NB4 (cell line): ENCODE measurements at regions not wholly inside any gene's neighbourhood (a gene's known extent, or its start where the extent isn't known, plus 50 kb on each side); places are given as distances from the start of the nearest gene placed in this dataset.

Experiments
- DNase-seq: peaks from one replicate; pipeline ENCODE4 v3.0.0; 2010; ENCODE audit warnings: low read depth
- H3K4me3 ChIP-seq: one replicate; pipeline ENCODE4 v1.5.1; 2011; ENCODE audit warnings: mild to moderate bottlenecking, low read depth, low read length, moderate library complexity
- MYC ChIP-seq: IDR thresholded peaks from 2 replicates; pipeline ENCODE4 v1.6.1; 2011; ENCODE audit warnings: low read depth, low read length
- POLR2A ChIP-seq: IDR thresholded peaks from 2 replicates; pipeline ENCODE4 v1.6.1; 2011; ENCODE audit warnings: mild to moderate bottlenecking; ENCODE audit not compliant: insufficient read length; ENCODE audit errors: extremely low read depth
- TF ChIP-seq, protein P1 (sequence below): IDR thresholded peaks from one replicate; pipeline ENCODE4 v1.5.1; 2012; ENCODE audit warnings: low read depth, low read length
- TF ChIP-seq, protein P2 (sequence below): IDR thresholded peaks from 2 replicates; pipeline ENCODE4 v1.6.1; 2011; ENCODE audit warnings: low read depth, low read length

DNA sequence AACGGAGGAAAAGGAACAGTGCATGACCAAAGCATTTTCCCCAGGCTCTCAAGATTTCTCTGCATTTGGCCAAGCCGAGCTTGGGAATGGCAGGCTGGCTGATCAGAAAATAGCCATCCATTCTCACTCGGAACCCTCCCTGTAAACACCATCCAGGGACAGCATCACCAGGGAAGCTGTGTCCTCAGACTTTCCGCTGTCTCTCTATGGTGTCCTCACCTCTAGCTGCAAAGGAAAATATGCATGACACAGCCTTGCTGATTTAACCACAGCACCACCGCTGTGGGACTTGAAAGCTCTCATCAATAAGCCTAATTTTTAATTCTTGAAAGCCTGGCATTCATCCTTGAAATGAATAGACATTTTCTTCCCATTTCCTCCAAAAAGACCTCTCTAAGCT is 311.7 kb downstream of the EIPR1 start:
- no peak overlapping the region for H3K4me3 ChIP-seq
- TF ChIP-seq, protein P1, sequence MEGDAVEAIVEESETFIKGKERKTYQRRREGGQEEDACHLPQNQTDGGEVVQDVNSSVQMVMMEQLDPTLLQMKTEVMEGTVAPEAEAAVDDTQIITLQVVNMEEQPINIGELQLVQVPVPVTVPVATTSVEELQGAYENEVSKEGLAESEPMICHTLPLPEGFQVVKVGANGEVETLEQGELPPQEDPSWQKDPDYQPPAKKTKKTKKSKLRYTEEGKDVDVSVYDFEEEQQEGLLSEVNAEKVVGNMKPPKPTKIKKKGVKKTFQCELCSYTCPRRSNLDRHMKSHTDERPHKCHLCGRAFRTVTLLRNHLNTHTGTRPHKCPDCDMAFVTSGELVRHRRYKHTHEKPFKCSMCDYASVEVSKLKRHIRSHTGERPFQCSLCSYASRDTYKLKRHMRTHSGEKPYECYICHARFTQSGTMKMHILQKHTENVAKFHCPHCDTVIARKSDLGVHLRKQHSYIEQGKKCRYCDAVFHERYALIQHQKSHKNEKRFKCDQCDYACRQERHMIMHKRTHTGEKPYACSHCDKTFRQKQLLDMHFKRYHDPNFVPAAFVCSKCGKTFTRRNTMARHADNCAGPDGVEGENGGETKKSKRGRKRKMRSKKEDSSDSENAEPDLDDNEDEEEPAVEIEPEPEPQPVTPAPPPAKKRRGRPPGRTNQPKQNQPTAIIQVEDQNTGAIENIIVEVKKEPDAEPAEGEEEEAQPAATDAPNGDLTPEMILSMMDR, result no peak
- TF ChIP-seq, protein P2, sequence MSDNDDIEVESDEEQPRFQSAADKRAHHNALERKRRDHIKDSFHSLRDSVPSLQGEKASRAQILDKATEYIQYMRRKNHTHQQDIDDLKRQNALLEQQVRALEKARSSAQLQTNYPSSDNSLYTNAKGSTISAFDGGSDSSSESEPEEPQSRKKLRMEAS, result no peak
- TF ChIP-seq MYC, result no peak
- no peak for TF ChIP-seq POLR2A
- no peak for DNase-seq

DNA sequence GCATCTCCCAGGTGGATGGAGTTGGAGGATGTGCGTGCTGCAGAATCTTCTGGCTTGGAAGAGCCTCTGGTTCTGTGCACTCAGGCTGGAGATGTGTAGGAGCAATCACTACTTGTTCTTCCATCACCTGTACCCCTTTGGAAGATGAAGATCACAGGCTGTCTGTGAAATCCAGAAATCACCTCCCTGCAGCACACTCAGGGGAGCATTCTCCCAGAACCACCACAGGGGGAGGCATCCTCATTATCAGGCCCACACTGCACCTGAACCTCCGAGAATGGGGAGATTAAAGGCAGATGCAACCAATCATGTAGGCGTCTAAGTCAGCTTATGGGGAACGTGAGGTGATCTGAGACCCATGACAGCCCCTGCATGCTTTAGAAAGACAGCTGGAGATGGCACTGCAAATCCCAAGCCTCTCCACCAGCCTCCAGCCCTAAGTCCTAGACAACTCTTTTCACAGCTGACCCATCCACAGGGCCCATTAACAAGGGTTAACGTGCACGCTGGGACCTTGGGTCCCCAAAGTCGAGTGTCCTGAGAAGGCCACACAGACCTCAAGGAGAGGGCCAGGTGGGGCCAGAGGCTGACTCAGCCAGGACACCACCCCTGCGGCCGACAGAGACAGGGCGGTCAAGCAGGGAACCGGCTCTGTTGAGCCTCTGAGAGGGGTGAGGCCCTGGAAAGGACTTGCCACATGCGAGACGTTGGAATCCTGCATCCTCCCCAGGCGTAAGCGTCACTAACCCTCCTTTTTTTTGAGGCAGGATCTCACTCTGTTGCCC is 314.9 kb downstream of the EIPR1 start:
- TF ChIP-seq MYC, result no peak
- no peak overlapping the region for H3K4me3 ChIP-seq
- no peak for DNase-seq

DNA sequence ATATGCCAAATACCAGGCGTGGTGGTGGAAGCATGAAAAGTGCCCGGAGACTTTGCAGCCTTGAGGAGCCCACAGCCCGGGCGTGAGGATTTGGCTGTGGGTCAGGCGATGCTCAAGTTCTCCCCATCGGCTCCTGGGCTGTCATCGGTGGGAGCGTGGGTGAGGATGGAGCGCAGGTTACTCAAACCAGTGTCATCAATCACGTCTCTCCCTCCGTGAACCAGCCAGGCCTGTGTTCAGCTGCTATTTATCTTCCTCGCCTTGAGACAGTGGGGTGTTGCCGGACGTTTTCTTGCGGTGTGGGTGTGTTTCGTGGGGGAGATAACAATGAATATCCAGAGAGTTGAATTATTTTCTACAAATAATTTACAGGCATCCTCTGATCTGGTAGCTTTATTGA is 317.6 kb downstream of the EIPR1 start:
- TF ChIP-seq, protein P2, result no peak
- TF ChIP-seq MYC, result no peak
- no peak for TF ChIP-seq POLR2A
- TF ChIP-seq, protein P1, result no peak
- no peak overlapping the region for H3K4me3 ChIP-seq

DNA sequence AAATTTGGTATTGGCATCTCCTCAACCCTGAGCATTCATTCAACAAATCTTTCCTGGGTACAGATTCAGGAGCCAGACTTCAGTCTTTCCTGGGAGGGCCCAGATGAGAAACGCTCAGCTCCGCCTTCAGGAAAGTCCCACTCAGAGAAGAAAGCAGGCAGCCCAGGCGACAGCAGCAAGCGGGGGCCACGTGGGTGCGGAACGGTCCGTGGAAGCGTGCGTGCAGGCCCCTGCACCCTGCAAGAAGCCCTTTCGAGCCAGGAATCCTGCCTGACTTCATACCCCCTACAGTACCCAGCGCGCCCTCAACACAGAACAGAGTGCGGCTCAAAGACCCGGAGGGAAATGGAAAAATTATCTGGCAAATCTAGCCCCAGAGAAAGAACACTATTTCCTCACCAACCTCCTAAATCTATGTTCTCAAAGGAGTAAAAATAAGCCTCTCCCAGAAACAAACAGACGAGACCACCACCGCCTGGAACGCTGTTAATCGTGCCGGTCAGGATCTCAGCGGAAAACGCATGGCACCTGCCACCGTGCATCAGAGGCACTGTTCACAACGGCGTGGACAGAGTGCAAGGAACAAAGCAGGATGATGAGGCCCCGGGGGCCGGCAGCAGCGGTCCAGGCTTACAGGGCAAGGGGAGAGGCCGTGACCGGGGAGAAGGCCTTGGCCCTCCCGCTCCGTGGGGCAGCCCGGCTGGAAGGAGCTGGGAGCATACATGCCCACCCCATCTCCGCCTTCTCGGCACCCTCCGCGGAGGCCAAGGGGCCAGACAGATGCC is 318.3 kb downstream of the EIPR1 start:
- no peak overlapping the region for H3K4me3 ChIP-seq
- TF ChIP-seq, protein P1, result no peak
- TF ChIP-seq, protein P2, result no peak
- TF ChIP-seq MYC (no peak), POLR2A (no peak)
- DNase-seq, result no peak

More for the DNA sequence above, 317.6 kb downstream of the EIPR1 start:
- no peak for DNase-seq

GRCh38 chr2:3054066-3054465 is 323.6 kb downstream of the EIPR1 start:
- H3K4me3 ChIP-seq, result no peak overlapping the region
- TF ChIP-seq MYC (no peak), POLR2A (no peak)
- TF ChIP-seq, protein P2, result no peak
- TF ChIP-seq, protein P1, result no peak
- DNase-seq, result no peak

GRCh38 chr2:3051266-3051665 is 326.4 kb downstream of the EIPR1 start:
- H3K4me3 ChIP-seq, result no peak overlapping the region
- DNase-seq, result no peak
- TF ChIP-seq, protein P1, result no peak
- TF ChIP-seq POLR2A (no peak), MYC (no peak)
- TF ChIP-seq, protein P2, result no peak
